HG03565 (cell line): ENCODE measurements at regions not wholly inside any gene's neighbourhood (a gene's known extent, or its start where the extent isn't known, plus 50 kb on each side); places are given as distances from the start of the nearest gene placed in this dataset.
"Not testable (repeated sequence)": the region's sequence is repeated elsewhere in the genome, so short reads cannot be mapped to it uniquely, and the experiment has no call there.

Experiments
- ATAC-seq: cut with Tn5 transposase; IDR thresholded peaks from one replicate; pipeline ENCODE4 v1.9.1; 2021; ENCODE audit warnings: mild to moderate bottlenecking, moderate library complexity; ENCODE audit not compliant: unreplicated experiment

DNA sequence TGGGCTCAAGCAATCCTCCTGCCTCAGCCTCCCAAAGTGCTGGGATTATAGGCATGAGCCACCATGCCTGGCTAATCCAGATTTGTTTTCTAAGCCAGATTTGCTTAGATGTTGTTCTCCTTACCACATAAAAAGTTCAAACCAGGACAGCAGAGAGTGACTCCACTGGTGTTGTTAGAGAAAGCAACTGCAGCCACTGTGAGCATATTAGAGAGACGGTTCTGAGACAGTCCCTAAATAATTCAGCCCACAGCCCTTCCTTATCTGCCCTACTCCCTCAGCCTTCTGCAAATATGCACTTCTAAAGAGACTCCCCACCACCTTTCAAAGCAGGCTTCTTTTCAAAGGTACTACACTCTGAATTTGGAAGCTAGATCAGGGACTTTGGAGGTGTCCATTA is 96.1 kb downstream of the DRD1 start:
- no peak for ATAC-seq

DNA sequence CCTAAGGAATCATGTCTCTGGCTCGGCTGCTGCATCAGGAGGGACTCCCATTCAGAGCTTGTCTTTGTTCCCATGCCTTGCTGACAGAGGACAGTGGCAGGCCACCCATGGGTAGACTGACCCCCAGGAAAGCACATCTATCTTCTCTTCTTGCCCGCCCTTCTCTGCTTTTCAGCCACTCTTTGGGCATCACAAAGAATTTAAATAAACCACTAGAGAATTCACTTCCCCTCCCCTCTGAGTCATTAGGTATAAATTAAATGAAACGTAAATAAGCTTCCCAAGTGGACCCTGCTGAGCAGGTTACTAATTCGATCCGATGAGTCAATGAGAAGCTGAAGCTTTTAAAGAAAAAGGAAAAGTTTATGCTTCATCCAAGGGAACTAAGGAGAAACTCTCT is 97.0 kb downstream of the DRD1 start:
- ATAC-seq = no peak

DNA sequence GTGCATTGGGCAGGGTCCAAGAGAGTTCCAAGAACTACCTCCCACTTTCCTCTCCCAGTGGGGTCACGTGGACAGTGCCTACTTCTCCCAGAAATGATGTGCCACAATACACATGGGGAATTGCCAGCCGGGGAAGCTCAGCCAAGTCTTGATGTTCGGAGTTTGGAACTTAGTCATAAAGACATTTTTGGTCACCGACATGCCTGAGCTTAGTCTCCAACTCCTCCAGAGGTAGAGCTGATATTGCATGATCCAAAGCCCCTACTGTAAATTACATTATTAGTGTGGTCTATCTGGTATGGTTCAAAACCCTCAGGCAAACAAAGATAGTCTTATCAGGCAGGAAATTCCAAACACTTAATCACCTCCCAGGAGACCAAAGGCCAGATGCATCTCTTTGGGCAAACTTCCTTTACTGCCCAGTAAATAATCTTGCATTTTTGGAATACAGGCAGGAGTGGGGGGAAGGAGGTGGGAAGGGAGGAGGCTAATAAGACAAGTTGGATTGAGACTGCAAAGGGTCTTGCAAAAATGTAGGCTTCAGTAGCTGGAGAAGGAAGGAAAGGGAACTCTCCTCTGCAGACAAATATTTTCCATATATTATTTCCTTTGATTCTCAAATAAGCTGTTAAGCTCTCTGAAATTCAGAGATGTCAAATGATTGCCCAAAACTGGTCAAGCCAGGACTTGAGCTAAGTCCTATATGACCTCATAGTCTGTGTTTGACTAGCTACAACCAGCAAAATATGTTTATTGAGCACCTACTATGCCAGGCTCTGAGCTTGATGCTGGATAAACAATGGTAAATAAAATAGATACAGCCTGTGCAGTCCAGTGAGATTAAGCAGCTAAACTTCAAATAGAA is 99.4 kb downstream of the DRD1 start:
- no peak for ATAC-seq

DNA sequence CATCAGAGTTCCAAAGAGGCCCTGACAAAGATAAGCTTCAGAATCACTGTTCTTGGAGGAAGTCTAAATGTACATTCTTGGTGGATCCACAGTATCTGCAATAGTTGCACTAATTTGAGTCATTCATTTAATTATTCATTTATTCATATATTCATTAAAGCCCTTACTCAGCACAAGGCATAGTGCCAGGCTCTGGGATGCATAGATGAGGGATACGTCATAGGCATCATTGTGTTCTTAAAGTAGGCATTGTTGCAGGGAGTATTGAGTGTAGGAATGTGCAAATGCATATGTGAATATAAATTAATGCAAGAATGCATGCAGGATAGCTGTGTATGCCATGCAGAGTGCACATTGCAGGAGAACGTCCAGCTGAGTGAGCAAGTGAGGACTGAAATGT is 100.7 kb downstream of the DRD1 start:
- ATAC-seq = no peak

DNA sequence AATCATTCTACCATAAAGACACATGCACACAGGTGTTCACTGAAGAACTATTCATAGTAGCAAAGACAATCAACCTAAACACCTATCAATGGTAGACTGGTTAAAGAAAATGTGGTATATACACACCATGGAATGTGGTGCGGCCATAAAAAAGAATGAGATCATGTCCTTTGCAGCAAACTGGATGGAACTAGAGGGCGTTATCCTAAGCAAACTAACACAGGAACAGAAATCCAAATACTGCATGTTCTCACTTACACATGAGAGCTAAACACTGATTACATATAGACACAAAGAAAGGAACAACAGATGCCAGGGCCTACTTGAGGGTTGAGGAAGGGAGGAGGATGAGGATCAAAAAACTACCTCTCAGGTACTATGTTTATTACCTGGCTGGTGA is 103.8 kb downstream of the DRD1 start:
- no peak for ATAC-seq

DNA sequence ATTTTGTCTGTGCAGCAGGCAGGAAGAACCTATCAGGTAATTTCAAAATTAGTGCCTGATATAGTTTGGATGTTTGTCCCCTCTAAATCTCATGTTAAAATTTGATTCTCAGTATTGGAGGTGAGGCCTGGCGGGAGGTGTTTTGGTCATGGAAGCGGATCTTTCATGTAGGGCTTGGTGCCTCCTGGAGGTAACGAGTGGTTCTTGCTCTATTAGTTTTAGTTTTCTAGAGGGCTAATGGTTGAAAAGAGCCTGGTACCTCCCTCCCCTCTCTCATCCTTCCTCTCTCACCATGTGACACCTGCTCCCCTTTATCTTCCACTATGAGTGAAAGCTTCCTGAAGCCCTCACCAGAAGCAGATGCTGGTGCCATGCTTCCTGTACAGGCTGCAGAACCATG is 106.3 kb downstream of the DRD1 start:
- no peak for ATAC-seq

DNA sequence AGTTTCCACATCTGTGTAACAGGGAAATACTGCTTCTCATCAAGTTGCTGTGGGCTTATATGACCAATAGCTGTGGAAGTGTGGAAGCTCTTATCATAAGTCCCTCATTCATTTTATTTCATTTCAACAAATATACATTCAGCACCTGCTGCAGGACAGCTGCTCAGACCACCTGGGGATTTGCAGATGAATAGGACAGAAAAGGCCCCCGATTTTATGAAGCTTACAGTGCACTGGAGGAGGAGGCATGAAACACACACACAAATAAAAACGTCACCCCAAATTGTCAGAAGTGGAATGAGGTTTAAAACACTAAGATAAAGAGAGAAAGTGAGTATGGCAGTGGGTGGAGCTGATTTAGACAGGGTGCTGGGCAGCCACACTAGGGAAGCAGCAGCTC is 107.2 kb downstream of the DRD1 start:
- no peak for ATAC-seq

DNA sequence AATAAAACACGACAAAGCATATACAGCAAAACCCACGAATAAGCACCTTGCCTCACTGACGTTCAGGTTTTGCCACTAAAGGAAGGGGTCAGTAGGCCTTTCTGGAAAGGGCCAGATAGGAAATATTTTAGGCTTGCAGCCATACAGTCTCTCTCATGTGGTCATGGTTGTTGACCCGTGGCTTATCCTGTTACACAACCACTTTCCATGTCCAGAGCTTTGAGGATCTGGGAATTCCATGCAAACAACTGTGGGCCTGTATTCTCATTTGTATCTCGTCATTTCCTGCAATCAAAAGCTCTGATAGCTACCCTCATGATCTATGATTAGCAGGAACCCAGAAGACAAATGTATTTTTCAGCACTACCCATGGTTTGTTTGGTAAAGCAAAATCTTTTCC is 108.3 kb downstream of the DRD1 start:
- ATAC-seq = no peak

DNA sequence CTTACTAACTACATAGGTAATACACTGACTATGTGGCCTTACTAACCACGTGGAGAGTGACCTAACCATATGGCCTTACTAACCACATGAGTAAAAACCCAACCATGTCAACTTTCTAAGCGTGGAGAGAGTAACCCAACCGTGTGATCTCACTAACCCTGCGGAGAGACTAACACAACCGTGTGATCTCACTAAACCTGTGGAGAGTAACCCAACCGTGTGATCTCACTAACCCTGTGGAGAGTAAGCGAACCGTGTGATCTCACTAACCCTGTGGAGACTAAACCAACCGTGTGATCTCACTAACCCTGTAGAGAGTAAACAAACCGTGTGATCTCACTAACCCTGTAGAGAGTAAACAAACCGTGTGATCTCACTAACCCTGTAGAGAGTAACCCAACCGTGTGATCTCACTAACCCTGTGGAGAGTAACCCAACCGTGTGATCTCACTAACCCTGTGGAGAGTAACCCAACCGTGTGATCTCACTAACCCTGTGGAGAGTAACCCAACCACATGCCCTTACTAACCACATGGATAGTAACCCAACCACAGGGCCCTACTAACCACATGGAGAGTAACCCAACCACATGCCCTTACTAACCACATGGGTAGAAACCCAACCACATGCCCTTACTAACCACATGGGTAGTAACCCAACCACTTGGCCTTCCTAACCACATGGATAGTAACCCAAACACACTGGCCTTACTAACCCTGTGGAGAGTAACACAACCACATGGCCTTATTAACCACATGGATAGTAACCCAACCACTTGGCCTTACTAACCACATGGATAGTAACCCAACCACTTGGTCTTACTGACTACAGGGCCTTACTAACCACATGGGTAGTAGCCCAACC is 112.6 kb downstream of the DRD1 start:
- ATAC-seq = not testable (repeated sequence)

DNA sequence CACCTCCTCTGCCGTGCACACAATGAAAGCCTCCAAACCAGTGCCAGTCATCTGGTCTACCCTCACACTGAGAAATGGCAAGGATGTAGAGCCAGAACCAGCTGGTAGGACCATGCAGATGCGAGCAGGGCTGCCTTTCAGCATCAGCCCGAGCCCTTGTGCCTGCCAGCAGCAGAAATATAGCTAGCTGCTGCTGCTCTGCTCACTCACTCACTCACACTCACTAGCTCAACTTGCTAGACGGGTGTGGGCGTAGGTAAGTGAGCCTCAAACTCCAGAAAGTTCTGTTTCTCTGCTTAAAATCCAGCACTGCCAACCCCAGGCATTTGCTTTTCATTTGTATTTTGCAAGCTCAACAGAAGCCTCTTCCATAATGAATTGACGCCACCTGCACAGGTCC is 114.0 kb downstream of the DRD1 start:
- no peak for ATAC-seq

DNA sequence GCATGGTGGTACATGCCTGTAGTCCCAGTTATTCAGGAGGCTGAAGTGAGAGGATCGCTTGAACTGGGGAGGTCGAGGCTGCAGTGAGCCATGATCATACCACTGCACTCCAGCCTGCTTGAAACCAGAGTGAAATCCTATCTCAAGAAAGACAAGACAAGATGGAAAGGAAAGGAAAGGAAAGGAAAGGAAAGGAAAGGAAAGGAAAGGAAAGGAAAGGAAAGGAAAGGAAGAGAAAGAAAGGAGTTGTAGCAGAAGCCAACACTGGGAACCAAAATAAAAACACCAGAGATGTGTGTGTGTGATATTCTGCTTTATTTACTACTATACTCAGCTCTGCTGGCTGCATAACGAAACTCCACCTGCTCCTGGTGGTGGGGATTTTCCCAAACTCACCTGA is 115.3 kb downstream of the DRD1 start:
- ATAC-seq = no peak

DNA sequence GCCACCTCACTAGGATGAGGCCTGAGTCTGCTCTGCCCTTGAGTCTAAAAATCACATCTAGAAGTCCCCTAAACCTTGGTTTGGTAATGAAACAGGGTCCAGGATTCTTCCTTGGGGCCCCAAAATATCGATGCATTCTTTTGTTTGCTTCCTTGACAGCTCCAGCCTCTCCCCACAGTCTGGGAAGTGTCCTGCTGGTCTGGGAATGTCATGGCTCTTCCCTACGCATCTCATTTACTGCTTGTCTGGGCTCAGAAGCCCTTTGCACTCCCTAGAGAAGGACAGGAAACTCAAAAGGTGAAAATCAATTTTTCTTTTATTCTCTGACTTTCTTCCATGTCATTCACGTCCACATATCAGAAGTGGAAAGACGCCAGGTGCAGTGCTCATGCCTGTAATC is 115.8 kb downstream of the DRD1 start:
- ATAC-seq = no peak

DNA sequence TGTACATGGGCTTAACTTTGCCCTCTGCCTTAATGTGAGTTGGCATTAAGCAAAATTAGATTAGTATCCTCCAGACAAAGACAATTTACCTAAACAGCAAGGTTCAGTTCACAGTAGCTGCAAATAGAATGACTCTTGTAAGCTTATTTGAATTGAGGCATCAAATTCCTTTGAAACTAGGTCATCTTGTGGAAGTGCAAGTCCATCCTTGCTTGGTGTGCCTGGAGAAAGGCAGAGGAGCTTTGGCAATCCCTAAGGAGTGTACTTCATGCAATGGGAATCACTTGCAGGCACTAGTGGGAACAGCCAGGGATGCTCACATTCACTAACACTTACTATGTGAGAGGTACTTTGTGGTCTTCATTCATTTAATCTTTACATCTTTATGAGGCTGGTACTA is 118.3 kb downstream of the DRD1 start:
- no peak for ATAC-seq

DNA sequence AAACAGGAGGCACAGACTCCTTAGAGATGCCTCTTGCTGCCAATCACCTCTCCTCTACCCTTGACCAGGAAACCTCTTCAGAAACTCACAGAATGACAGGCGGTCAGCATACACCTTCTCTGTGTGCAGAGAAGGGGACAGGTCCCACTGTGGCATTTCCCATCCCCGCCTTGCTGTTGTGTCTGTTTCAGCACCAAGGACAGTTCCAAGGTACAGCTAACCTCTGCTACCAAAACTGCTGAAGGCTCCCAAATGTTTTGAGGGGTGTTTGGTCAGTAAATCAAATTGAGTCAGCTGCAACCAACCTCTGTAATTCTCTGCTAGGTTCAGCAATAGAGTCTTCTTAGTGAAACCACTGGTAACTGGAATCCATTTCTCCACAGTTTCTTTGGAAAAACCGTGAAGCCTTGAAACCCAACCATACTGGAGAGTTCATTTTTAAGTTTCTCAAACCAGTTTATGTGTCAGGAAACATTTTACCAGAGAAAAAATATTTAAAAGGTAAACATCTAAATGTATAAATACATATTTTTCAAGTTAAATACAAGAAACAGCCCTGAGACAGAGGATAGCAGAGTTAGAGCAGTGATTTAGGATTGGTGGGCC is 122.0 kb downstream of the DRD1 start:
- no peak for ATAC-seq

DNA sequence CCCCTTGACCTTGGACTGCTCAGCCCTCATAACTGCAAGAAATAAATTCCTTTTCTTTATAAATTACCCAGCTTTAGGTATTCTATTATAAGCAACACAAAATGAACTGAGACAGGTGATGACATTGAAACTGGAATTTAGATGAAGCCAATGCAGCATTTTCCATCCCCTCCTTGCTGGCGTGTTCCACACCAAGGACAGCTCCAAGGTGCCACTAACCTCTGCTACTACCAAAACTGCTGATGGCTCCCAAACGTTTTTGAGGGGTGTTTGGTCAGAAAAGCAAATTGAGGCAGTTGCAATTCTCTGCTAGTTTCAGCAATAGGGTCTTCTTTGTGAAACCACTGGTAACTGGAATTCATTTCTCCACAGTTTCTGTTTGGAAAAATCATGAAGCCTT is 124.8 kb downstream of the DRD1 start:
- ATAC-seq = no peak

DNA sequence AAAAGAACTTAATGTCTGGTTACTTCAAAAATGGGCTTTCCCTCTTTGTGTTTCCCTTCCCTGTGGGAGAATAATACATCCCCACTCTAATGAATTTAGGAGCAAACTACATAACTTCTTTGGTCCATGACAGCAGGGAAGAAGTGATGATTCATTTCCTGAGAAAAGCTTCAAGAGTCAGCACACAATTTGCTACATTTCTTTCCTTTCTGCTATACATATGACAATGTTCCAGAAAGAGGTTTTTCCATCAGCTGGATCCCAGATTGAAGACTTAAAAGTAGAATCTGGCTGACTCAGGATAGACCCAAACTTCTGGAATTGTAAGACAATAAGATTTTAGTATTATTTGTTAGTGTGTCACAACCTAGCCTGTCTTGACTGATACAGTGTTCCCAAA is 126.1 kb downstream of the DRD1 start:
- ATAC-seq = no peak

DNA sequence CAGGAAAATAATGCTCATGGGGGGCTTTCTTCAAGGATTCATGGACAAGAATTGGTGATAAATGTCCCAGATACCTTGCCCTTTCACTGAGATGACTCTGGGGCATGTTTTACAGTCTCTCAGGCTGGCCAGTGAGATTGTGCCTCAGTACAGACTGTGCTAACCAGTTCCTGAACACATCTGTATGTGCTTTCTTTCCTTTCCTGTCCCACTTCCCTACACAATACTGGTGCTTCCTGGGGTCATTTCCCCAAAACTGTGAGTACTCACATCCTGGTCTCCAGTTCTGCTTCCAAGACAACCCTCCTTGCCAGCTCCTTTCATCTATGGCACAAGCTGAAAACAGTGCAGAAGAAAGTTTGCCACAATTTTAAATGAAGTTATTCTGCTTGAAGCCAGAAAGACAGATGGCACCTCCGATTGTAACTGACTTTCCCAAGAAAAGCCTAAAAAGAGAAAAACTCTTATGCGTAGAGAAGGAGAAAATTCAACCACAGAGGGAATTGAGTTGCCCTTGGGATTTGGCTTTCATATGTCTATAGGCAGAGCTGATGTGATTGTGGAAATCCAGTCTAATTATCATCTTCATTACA is 134.7 kb downstream of the DRD1 start:
- no peak for ATAC-seq

DNA sequence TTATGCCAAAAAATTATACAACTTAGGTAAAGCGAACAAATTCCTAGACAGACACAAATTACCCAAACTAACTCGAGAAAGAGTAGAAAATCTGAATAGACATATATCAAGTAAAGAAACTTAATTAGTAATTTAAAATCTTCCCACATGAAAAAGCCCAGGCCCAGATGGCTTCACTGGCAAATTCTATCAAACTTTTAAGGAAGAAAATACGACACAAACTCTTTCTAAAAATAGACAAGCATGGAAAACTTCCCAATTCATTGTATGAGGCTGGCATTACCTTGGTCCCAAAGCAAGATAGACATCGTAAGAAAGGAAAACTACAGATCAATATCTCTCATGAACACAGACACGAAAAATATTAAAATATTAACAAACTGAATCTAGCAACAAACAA is 135.3 kb downstream of the DRD1 start:
- ATAC-seq = no peak

DNA sequence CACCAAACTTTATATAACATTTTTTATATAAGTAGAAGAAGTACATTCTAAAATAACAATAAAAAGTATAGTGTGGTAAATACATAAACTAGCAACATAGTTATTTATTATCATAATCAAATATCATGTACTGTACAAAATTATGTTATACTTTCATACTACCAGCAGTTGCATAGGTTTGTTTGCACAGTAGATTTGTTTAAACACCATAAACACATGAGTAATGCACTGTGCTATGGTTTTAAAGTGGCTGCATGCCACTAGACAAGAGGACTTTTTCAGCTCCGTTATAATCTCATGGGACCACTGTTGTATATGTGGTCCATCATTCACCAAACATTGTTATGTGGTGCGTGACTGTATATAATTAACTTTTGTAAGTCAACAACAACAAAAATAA is 137.6 kb downstream of the DRD1 start:
- no peak for ATAC-seq

DNA sequence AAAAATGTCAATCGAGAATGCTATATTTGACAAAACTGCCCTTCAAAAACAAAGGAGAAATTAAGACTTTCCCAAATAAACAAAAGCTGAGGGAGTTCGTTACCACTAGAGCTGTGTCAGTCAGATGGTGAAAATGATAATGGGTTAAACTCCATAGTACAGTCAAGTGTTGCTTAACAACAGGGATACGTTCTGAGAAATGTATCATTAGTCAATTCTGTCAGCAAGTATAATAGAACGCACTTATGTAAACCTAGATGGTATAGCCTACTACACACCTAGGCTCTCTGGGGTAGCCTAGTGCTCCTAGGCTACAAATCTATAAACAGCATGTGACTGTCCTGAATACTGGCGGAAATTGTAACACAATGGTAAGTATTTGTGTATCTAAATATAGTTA is 138.7 kb downstream of the DRD1 start:
- no peak for ATAC-seq

DNA sequence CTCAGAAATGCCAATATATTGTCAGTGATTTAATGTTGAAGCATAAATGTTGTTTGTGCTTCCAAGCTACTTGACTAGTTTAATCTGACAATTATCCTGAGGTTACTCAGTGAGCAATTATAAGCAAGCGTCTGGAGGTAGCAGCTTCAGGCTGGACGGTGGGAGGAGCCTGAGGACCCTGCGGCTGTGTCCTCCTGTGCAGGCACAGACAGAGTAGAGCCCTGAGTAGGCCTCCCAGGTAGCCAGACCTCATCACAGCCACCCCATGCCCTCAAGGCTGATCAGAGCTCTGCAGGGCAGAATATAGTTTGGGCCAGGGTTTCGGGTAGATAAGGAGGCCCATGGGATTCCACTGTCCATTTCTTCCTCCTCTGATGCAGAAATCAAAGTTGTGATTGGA is 153.6 kb downstream of the DRD1 start:
- no peak for ATAC-seq
